ENCODE measurements at regions not wholly inside any gene's neighbourhood (a gene's known extent, or its start where the extent isn't known, plus 50 kb on each side); places are given as distances from the start of the nearest gene placed in this dataset.
"Not testable (repeated sequence)": the region's sequence is repeated elsewhere in the genome, so short reads cannot be mapped to it uniquely, and the experiment has no call there.

DNA sequence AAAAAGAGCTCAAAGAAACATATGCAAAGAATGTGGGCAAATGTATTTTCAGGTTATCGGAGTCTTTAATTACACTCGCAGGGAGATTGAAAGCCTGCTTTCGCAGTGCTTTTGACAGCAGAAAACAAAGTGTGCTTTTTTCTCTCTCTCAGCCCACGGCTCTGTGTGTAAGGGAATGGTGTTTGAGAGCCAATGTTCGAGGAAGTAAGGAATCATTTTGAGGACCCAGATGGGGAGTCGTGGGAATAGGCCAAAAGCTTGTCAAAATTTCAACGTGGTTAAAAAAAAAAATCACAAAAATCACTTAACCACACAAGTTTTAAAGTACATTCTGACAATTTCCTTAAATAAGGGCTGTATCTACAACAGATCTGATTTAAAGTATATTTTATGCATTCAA lies 197.1 kb upstream of the IRS2 start:
- TF ChIP-seq, protein P1, sequence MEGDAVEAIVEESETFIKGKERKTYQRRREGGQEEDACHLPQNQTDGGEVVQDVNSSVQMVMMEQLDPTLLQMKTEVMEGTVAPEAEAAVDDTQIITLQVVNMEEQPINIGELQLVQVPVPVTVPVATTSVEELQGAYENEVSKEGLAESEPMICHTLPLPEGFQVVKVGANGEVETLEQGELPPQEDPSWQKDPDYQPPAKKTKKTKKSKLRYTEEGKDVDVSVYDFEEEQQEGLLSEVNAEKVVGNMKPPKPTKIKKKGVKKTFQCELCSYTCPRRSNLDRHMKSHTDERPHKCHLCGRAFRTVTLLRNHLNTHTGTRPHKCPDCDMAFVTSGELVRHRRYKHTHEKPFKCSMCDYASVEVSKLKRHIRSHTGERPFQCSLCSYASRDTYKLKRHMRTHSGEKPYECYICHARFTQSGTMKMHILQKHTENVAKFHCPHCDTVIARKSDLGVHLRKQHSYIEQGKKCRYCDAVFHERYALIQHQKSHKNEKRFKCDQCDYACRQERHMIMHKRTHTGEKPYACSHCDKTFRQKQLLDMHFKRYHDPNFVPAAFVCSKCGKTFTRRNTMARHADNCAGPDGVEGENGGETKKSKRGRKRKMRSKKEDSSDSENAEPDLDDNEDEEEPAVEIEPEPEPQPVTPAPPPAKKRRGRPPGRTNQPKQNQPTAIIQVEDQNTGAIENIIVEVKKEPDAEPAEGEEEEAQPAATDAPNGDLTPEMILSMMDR (IDR thresholded peaks at IDR 0.05) = no peak
- no peak for TF ChIP-seq POLR2A (IDR thresholded peaks at IDR 0.05)
- Histone ChIP-seq H3K36me3 (ENCODE audit: low read depth, missing control alignments) (no peaks in the 10 kb centered on the region), H3K27me3 (no peaks in the 10 kb centered on the region), H3K4me3 (no peak overlapping the region), H3K9me3 (no peaks in the 10 kb centered on the region), H3K4me1 (no peaks in the 10 kb centered on the region), H3K27ac (no peak overlapping the region)
- intact Hi-C loops (cut with DNase I; ENCODE audit: low total_unique reads) = no loop called here
- WGBS, 2 donors = 42 to 44% methylated on average over 7 of the region's 7 CpGs
- no peak for DNase-seq

DNA sequence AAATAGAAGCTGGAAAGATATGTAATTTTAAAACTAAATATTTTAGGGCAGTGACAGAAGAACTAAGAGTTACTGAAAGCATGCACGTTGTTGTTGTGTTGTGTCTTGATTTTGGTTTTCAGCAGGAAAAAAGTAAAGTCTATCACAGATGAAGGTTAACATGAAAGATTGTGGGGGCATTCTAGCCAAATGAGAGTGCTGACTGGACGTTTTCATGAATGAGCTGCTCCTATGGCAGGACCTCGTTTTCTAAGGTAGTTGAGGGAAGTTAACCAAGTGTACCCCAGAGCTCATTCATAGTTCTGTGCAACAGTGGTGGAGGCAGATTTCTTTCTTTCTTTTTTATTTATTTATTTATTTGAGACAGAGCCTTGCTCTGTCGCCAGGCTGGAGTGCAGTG lies 194.6 kb upstream of the IRS2 start:
- 69 to 73% methylated on average over 4 of the region's 4 CpGs for WGBS, 2 donors
- Histone ChIP-seq H3K27ac (no peak overlapping the region), H3K36me3 (ENCODE audit: low read depth, missing control alignments) (no peaks in the 10 kb centered on the region), H3K9me3 (no peaks in the 10 kb centered on the region), H3K27me3 (no peaks in the 10 kb centered on the region), H3K4me3 (no peak overlapping the region), H3K4me1 (no peaks in the 10 kb centered on the region)
- intact Hi-C loops (cut with DNase I; ENCODE audit: low total_unique reads) = no loop called here
- no peak for DNase-seq
- TF ChIP-seq, protein P1 (IDR thresholded peaks at IDR 0.05) = no peak
- TF ChIP-seq POLR2A (IDR thresholded peaks at IDR 0.05) = no peak

- H3K36me3 ChIP-seq (ENCODE audit: low read depth, missing control alignments); DNase-seq; H3K9me3 ChIP-seq; H3K27me3 ChIP-seq; H3K4me1 ChIP-seq; intact Hi-C loops (cut with DNase I; ENCODE audit: low total_unique reads); H3K4me3 ChIP-seq; H3K27ac ChIP-seq: not testable (repeated sequence)
- WGBS, 2 donors = 93 to 97% methylated on average over 3 of the region's 3 CpGs
These were observed 193.3 kb upstream of the IRS2 start for GRCh38 chr13:109979676-109980075.

- no peak overlapping the region for H3K4me3 ChIP-seq
- WGBS, 2 donors = 78 to 85% methylated on average over 6 of the region's 6 CpGs
- no peak for TF ChIP-seq POLR2A (IDR thresholded peaks at IDR 0.05)
- TF ChIP-seq, protein P1 (IDR thresholded peaks at IDR 0.05) = no peak
- H3K27me3 ChIP-seq = no peaks in the 10 kb centered on the region
- no peak for DNase-seq
- H3K36me3 ChIP-seq (ENCODE audit: low read depth, missing control alignments) = no peaks in the 10 kb centered on the region
- no peaks in the 10 kb centered on the region for H3K4me1 ChIP-seq
- H3K27ac ChIP-seq = no peak overlapping the region
- intact Hi-C loops (cut with DNase I; ENCODE audit: low total_unique reads) = no loop called here
- H3K9me3 ChIP-seq = no peaks in the 10 kb centered on the region
These were observed 192.8 kb upstream of the IRS2 start for GRCh38 chr13:109979228-109979627.

GRCh38 chr13:109977212-109977968 lies 191.0 kb upstream of the IRS2 start:
- no peaks in the 10 kb centered on the region for H3K4me1 ChIP-seq
- H3K9me3 ChIP-seq = no peaks in the 10 kb centered on the region
- H3K27ac ChIP-seq = no peak overlapping the region
- H3K36me3 ChIP-seq (ENCODE audit: low read depth, missing control alignments) = no peaks in the 10 kb centered on the region
- 79 to 85% methylated on average over 11 of the region's 11 CpGs for WGBS, 2 donors
- H3K27me3 ChIP-seq = no peaks in the 10 kb centered on the region
- DNase-seq = no peak
- no peak overlapping the region for H3K4me3 ChIP-seq
- intact Hi-C loops (cut with DNase I; ENCODE audit: low total_unique reads) = no loop called here
- TF ChIP-seq, protein P1 (IDR thresholded peaks at IDR 0.05) = no peak
- TF ChIP-seq POLR2A (IDR thresholded peaks at IDR 0.05) = no peak
